Hepatic stellate cell (primary cell): ENCODE measurements at regions not wholly inside any gene's neighbourhood (a gene's known extent, or its start where the extent isn't known, plus 50 kb on each side); places are given as distances from the start of the nearest gene placed in this dataset.

ENCODE experiments used
- DNase-seq: peaks from one replicate; pipeline ENCODE4 v3.0.0; 2011; ENCODE audit warnings: low spot score

- no peak for DNase-seq
These were observed 233.4 kb upstream of the COPS8 start for GRCh38 chr2:236852100-236852976.

DNA sequence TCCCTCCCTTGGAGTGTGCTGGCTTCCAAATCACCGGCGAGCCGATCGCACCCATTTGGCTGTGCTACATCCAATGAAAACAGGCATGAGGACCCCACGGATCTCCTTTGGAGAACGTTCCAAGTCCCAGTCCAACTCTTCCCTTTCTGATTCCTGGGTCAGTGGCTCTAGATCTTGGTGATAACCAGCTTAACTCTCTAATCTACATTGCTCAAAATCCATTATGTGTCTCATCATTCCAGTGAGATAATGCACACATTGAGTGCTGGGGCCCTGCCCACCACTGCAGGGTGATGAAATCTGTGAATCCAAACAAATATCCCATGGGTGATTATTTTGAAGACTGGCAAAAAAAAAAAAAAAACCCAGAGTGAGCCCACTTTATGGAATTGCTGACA, 232.7 kb upstream of the COPS8 start:
- DNase-seq: no peak

GRCh38 chr2:236853585-236854051, 232.1 kb upstream of the COPS8 start:
- no peak for DNase-seq

DNA sequence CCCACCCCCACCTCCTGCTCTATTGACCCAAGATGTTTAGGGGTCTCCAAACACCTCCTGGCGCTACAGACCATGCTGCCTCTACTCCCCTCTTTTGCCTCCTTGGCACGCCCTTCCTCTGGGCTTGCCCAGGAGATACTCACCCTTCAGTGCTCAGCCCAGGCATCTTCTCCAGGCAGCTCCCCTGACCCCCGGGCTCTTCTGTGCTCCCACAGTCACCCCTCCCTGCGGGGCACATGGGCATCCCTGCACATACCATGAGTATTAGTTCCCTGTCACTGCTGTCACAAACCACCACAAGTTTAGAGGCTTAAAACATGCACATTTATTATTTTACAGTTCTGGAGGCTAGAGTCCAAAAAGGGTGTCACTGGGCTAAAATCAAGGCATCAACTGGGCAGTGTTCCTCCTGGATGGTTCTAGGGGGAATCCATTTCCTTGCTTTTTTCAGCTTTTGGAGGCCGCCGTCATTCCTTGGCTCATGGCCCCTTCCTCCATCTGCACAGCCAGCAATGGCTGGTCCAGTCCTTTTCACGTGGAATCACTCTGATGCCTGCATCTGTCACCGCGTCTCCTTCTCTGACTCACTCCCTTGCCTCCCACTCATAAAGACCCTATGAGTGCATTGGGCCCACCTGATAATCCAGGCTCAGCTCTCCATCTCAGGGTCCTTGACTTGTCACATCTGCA, 230.4 kb upstream of the COPS8 start:
- DNase-seq: no peak

GRCh38 chr2:236855866-236856847, 229.5 kb upstream of the COPS8 start:
- DNase-seq: no peak

DNA sequence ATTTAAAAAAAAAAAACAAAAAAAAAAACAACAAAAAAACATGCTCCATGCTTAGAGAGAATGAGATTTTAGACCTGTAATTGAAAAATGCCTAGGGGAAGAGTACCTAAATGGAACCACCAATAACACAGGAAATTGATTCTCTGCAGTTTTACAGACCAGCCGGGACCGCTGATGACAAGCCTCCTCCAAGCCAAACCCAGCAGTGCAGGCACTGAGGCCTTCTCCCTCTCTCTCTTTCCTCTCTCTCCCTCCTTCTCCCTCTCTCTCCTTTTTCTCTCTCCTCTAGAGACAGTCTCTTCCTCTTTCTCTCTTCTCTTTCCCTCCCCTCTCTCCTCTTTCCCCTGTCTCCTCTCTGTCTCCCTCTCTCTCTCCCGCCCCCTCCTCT, 228.8 kb upstream of the COPS8 start:
- DNase-seq: no peak

DNA sequence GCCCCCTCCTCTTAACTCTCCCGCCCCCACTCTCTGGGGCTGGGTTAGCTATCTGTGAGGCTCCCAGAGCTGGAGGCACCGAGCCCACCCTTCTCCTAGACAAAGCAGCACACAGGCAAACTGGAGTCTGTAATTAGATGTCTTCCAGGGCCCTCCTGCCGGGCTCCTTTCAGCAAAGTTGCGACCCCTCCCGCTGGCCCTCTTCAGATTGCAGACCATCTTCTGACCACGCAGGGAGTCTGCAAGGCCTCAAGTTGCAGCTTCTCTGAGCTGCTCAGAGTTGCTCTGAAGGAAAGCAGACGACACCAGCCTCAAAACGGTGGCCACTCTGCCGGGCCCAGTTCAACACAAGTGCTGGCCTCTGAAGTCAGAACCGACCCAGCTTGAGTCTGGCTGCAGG, 228.4 kb upstream of the COPS8 start:
- DNase-seq: no peak

- DNase-seq: no peak
These were observed 227.9 kb upstream of the COPS8 start for GRCh38 chr2:236857781-236858180.

GRCh38 chr2:236858661-236859060, 227.0 kb upstream of the COPS8 start:
- DNase-seq: no peak

DNA sequence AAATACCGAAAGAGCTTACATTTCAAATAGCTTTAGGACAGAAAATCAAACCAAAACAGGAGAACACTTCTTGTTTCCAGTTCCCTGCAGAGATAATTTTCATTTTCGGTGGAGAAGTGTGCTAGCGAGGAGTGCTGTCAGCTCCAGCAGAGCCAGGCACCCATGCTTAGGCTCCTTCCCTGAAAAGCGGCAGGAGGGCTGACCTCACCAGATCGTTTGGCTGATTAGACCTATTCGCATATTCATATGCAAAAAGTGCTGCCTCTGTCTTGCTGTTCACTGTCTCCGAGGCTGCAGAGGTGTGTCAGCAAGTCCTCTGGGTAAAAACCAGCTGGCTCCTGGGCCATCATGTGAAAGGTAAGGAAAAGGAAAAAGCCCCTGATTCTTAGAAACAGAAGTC, 225.8 kb upstream of the COPS8 start:
- no peak for DNase-seq

DNA sequence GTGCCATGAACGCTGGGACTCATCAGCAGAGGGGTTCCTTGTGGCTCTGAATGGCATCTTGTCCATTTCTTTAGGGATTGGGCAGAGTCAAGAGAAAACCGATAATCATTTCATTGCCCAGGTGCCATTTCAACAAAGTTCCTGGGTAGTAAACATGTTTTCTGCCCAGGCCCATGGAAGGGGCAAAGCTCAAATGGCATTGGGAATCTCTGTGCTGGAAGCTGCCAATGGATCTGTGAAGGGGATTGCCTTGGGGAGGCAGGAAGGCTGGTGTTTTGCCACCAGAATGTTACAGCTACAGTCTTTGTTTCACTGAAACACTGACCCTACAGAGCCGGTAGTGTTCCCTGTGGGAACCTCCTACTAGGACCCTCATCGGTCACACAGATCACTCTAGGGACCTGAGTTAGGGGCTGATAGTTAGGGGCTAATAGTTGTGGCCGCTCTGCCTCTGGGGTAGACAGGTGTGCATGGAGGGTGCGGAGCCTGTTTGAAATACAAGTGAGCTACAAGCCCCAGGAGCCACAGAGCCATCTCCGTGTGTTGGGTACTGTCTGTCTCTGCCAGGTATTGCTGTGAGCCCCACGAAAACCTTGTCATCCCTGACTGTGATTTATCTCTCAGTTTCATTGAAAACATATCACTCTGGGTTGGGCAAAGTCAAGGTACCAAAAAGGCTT, 224.4 kb upstream of the COPS8 start:
- no peak for DNase-seq

DNA sequence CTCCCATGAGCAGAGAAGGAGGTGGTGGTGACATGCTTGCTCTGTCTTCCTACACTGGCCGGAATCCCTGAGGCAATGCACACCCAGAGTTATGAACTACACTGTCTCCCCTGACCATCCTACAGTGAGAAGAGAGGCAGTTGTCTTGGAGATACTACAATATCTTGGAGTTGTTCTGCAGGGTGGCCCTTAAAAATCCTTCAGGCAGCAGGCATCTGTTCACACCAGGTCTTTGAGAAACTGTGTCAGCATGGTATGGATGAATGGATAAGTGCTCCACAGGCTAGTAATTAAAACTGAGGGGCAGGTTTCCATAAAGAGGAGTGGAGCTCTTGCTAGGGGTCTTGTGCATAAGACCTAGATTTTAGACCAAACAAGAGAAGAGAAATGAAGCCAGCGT, 223.7 kb upstream of the COPS8 start:
- no peak for DNase-seq

- DNase-seq: no peak
These were observed 223.2 kb upstream of the COPS8 start for GRCh38 chr2:236862526-236862925.

DNA sequence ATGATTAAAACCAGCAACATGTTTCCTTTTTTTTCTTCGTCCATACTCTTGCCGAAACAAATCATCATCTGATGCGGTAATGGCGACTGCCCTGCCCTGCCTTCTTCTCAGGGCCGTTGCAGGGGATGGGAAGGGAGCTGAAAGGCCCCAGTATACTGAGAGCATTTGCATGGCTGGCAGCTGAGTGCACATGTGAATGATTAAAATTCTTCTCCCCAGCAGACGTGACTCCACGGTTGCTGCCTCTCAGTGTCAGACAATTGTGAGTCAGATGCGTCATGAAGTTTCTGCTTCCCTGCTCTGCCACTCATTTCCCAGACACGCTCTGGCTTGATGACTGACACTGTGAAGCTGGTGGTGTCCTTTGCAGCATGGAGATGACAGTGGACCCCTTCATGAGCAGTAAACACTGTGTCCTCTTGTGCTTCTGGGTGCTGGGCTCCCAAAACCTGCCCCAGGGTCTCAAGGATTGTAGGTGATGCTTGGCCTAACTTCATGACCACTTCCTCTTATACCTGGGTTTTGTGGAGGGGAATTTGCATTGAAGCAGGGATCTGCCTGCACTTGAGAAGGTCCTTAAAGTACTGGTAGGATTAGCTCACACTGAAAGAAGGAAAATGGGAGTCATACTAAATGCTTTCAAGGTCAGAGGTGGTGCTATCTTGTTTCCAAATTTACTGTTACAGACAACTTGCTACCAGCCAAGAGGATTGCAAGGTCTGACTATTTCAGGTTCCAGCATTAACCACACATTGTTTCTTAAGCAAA, 222.5 kb upstream of the COPS8 start:
- no peak for DNase-seq

DNA sequence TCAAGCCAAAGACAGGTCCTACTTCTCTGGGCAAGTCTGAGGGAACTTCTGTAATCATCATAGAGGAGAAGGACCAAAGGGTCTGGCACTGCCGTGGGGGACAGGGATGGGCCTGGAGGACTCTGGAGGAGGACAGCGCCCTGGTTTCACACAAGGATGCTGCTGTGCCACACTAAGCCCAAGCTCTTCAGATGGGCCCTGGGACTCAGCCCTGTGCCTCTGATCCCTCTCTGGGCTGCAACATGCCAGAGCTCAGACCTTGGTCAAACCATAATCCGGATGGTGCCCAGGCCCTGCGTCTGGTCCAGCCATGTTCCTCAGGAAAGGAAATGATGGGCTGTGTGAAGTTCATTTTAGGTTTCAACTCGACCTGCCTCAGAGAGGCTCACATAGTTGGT, 222.0 kb upstream of the COPS8 start:
- DNase-seq: no peak

DNA sequence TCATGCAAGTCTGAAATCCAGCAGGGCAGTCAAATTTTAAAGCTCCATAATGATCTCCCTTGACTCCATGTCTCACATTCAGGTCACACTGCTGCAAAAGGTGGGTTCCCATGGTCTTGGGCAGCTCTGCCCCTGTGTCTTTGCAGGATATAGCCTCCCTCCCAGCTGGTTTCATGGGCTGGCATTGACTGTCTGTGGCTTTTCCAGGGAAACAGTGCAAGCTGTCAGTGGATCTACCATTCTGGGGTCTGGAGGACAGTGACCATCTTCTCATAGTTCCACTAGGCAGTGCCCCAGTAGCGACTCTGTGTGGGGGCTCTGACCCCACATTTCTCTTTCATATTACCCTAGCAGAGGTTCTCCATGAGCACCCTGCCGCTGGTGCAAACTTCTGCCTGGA, 220.6 kb upstream of the COPS8 start:
- no peak for DNase-seq

DNA sequence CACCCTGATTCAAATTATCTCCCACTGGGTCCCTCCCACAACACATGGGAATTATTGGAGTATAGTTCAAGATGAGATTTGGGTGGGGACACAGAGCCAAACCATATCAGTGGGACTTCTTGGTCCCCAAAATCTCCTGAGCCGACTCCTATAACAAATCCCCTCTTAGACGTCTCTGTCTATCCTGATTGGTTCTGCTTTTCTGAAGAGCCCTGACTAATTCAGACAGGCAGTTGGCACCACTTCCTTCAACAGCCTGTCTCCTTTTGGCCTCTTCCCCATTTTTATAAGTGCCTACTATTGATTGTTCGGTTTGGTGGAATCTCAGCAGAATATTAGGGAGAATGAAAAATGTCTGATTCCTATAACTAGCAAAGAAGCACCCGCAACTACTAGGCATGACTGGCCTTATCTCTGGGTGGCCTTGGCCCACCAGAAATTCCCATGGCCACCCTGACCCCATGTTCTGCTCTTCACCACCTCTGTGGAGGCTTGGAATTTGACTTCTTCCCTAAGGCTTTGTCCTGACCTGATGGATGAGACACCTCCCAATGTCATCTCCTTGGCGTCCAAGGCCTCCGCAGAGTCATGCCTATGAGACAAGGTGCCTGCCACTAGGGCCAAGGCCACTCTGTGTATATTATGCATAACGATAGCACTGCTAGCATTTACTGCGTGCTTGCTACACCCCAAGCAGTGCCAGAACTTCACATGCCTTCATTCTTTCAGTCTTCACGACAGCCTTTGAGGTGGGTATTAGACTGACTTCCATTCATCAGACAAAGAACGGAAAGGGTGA, 218.9 kb upstream of the COPS8 start:
- no peak for DNase-seq

DNA sequence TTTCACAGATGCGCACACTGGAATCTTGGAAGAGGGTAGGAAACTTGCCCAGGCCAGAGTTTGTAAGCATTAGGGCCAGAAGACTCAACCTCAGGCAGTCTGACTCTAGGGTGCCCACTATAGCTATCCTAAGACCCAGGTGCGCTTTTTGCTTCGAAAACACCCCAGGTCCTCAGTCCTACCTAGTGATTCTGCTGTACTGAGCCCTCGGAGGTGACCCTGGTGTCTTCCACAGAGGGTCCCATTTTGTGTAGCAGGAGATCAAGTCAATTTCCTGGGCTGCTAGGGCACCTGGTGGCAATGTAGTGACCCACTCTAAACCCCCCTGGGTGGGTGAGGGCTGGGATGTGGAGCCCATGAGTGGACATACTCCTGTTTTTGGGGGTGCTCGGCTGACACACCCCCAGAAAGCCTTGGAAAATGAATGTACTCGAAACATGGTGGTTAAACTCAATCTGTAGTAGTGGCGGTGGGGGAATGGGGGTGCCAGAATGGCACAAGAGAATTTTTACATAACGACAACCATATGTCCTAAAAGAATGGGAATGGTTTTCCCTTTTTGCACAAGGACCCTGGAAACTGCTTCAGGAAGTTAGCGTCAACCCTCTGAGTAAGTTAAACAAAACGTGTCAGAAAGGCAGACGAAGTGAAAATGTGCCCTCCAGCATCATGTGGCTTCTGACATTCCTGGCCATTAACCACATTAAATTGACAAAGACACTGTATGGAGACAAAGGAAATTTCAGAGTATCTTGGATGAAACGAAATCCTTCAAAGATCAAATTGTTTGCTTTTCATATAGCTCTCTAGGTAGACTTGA, 218.0 kb upstream of the COPS8 start:
- no peak for DNase-seq

GRCh38 chr2:236870370-236870769, 215.3 kb upstream of the COPS8 start:
- DNase-seq: no peak
